Mammary epithelial cell (primary cell): ENCODE measurements at regions not wholly inside any gene's neighbourhood (a gene's known extent, or its start where the extent isn't known, plus 50 kb on each side); places are given as distances from the start of the nearest gene placed in this dataset.

Experiments used
- CTCF ChIP-seq, 2 donors: IDR thresholded peaks in 1 of 2; conservative IDR thresholded peaks in 1 of 2; 2 replicates each; pipeline ENCODE4 v1.5.1; 2011 to 2012; ENCODE audit warnings: inconsistent platforms in 2 of 2, low read length in 2 of 2, mild to moderate bottlenecking in 2 of 2, control low read depth in 1 of 2, low read depth in 1 of 2; ENCODE audit not compliant: insufficient read depth in 1 of 2; ENCODE audit errors: extremely low read depth in 1 of 2
- EZH2 ChIP-seq: IDR thresholded peaks from 2 replicates; pipeline ENCODE4 v1.6.1; 2012; ENCODE audit warnings: low read length, inconsistent platforms, borderline replicate concordance

GRCh38 chr11:36722421-36722820 lies 124.4 kb upstream of the RAG2 start:
- TF ChIP-seq CTCF (conservative IDR thresholded peaks at IDR 0.05 in 1 of 2, IDR thresholded peaks at IDR 0.05 in 1 of 2; ENCODE audit: extremely low read depth in 1 of 2, insufficient read depth in 1 of 2, low read depth in 1 of 2, low read length in 2 of 2) (no peak), EZH2 (no peak)
